ENCODE measurements at regions not wholly inside any gene's neighbourhood (a gene's known extent, or its start where the extent isn't known, plus 50 kb on each side); places are given as distances from the start of the nearest gene placed in this dataset.

GRCh38 chr12:125773033-125773640 is 707.9 kb downstream of the AACS start:
- CTCF ChIA-PET, result no interaction called here
- Mint-ChIP-seq H3K4me3 (ENCODE audit: low read depth, unreplicated experiment) (no peak overlapping the region), H3K27me3 (ENCODE audit: unreplicated experiment) (no peaks in the 10 kb centered on the region), H3K4me1 (ENCODE audit: low read depth, unreplicated experiment) (no peaks in the 10 kb centered on the region), H3K27ac (ENCODE audit: unreplicated experiment) (no peak overlapping the region), H3K36me3 (ENCODE audit: insufficient read depth, unreplicated experiment) (no peaks in the 10 kb centered on the region), H3K9me3 (ENCODE audit: low read depth, unreplicated experiment) (peaks cover 13% of the 10 kb centered on the region)
- no peak for TF ChIP-seq CTCF (IDR thresholded peaks at IDR 0.05; ENCODE audit: unreplicated experiment)
- BruUV-seq (replicated peaks), result no TSS peak
- DNase-seq, result peak; percentile 7
- intact Hi-C loops (cut with micrococcal nuclease; ENCODE audit: unreplicated experiment), result no loop called here

- Mint-ChIP-seq H3K27ac (ENCODE audit: unreplicated experiment) (no peak overlapping the region), H3K27me3 (ENCODE audit: unreplicated experiment) (no peaks in the 10 kb centered on the region), H3K9me3 (ENCODE audit: low read depth, unreplicated experiment) (peaks cover 13% of the 10 kb centered on the region), H3K36me3 (ENCODE audit: insufficient read depth, unreplicated experiment) (no peaks in the 10 kb centered on the region), H3K4me1 (ENCODE audit: low read depth, unreplicated experiment) (no peaks in the 10 kb centered on the region), H3K4me3 (ENCODE audit: low read depth, unreplicated experiment) (no peak overlapping the region)
- no TSS peak for BruUV-seq (replicated peaks)
- intact Hi-C loops (cut with micrococcal nuclease; ENCODE audit: unreplicated experiment), result no loop called here
- CTCF ChIA-PET, result no interaction called here
- DNase-seq, result no peak
- no peak for TF ChIP-seq CTCF (IDR thresholded peaks at IDR 0.05; ENCODE audit: unreplicated experiment)
Observed at GRCh38 chr12:125775507-125775906, 710.3 kb downstream of the AACS start.

- Mint-ChIP-seq H3K36me3 (ENCODE audit: insufficient read depth, unreplicated experiment) (no peaks in the 10 kb centered on the region), H3K27me3 (ENCODE audit: unreplicated experiment) (no peaks in the 10 kb centered on the region), H3K9me3 (ENCODE audit: low read depth, unreplicated experiment) (peaks cover 13% of the 10 kb centered on the region), H3K4me3 (ENCODE audit: low read depth, unreplicated experiment) (no peak overlapping the region), H3K27ac (ENCODE audit: unreplicated experiment) (no peak overlapping the region), H3K4me1 (ENCODE audit: low read depth, unreplicated experiment) (no peaks in the 10 kb centered on the region)
- no peak for DNase-seq
- CTCF ChIA-PET, result no interaction called here
- intact Hi-C loops (cut with micrococcal nuclease; ENCODE audit: unreplicated experiment), result no loop called here
- no TSS peak for BruUV-seq (replicated peaks)
- TF ChIP-seq CTCF (IDR thresholded peaks at IDR 0.05; ENCODE audit: unreplicated experiment), result no peak
Observed at GRCh38 chr12:125776212-125776611, 711.0 kb downstream of the AACS start.

- no TSS peak for BruUV-seq (replicated peaks)
- peaks cover 14% of the 10 kb centered on the region for H3K9me3 Mint-ChIP-seq (ENCODE audit: low read depth, unreplicated experiment)
- intact Hi-C loops (cut with micrococcal nuclease; ENCODE audit: unreplicated experiment), result no loop called here
- H3K4me1 Mint-ChIP-seq (ENCODE audit: low read depth, unreplicated experiment), result no peaks in the 10 kb centered on the region
- H3K27ac Mint-ChIP-seq (ENCODE audit: unreplicated experiment), result no peak overlapping the region
- TF ChIP-seq CTCF (IDR thresholded peaks at IDR 0.05; ENCODE audit: unreplicated experiment), result no peak
- H3K4me3 Mint-ChIP-seq (ENCODE audit: low read depth, unreplicated experiment), result no peak overlapping the region
- CTCF ChIA-PET, result no interaction called here
- no peaks in the 10 kb centered on the region for H3K27me3 Mint-ChIP-seq (ENCODE audit: unreplicated experiment)
- no peak for DNase-seq
- H3K36me3 Mint-ChIP-seq (ENCODE audit: insufficient read depth, unreplicated experiment), result no peaks in the 10 kb centered on the region
Observed at GRCh38 chr12:125786143-125786542, 720.9 kb downstream of the AACS start.
